Thymus (tissue), 11 donors: ENCODE measurements at regions not wholly inside any gene's neighbourhood (a gene's known extent, or its start where the extent isn't known, plus 50 kb on each side); places are given as distances from the start of the nearest gene placed in this dataset.
A peak's percentile ranks its signal among the peaks of the same experiment; 100 is the strongest.

Experiments
- DNase-seq, 9 donors: peaks; one replicate each; pipeline ENCODE4 v3.0.0-alpha.2; 2013; ENCODE audit warnings: low spot score in 9 of 9, low read depth in 6 of 9, missing footprints in 1 of 9
- H3K27ac ChIP-seq, 2 donors: one replicate each; pipeline ENCODE4 v1.5.1; 2013; ENCODE audit warnings: control low read depth in 1 of 2, low read depth in 1 of 2, low read length in 1 of 2, mild to moderate bottlenecking in 1 of 2, moderate library complexity in 1 of 2
- H3K27me3 ChIP-seq, 2 donors: one replicate each; pipeline ENCODE4 v1.5.1; 2013; ENCODE audit warnings: low read length in 1 of 2; ENCODE audit not compliant: control insufficient read depth in 2 of 2, insufficient read depth in 1 of 2
- H3K36me3 ChIP-seq, 2 donors: one replicate each; pipeline ENCODE4 v1.5.1; 2013; ENCODE audit warnings: low read length in 1 of 2, mild to moderate bottlenecking in 1 of 2, moderate library complexity in 1 of 2; ENCODE audit not compliant: control insufficient read depth in 2 of 2, insufficient read depth in 2 of 2
- H3K4me1 ChIP-seq, 2 donors: one replicate each; pipeline ENCODE4 v1.5.1; 2013; ENCODE audit warnings: low read length in 2 of 2; ENCODE audit not compliant: control insufficient read depth in 2 of 2, insufficient read depth in 2 of 2
- H3K4me3 ChIP-seq, 2 donors: one replicate each; pipeline ENCODE4 v1.5.1; 2013; ENCODE audit warnings: low read length in 2 of 2, control low read depth in 1 of 2, mild to moderate bottlenecking in 1 of 2
- H3K9me3 ChIP-seq, 2 donors: one replicate each; pipeline ENCODE4 v1.5.1; 2013; ENCODE audit warnings: low read length in 1 of 2, mild to moderate bottlenecking in 1 of 2; ENCODE audit not compliant: control insufficient read depth in 2 of 2, insufficient read depth in 1 of 2
- WGBS: extraction: QIAGEN DNeasy Blood & Tissue Kit; methylation state at CpG from one replicate; pipeline ENCODE4 v1.1.7; 2013; 5-methylcytosine and 5-hydroxymethylcytosine counted together
- donor health status: healthy.

GRCh38 chr1:3954170-3955169 is 54.4 kb upstream of the C1orf174 start:
- WGBS = 63% methylated on average over 29 of the region's 29 CpGs
- H3K36me3 ChIP-seq = no peaks in the 10 kb centered on the region
- H3K9me3 ChIP-seq = no peaks in the 10 kb centered on the region
- no peaks in the 10 kb centered on the region for H3K4me1 ChIP-seq
- peak in 1 of 9 donors; percentile 21 for DNase-seq
- H3K27ac ChIP-seq = no peak overlapping the region
- H3K27me3 ChIP-seq = no peaks in the 10 kb centered on the region
- H3K4me3 ChIP-seq = no peak overlapping the region

- Histone ChIP-seq H3K27ac (no peak overlapping the region), H3K36me3 (no peaks in the 10 kb centered on the region), H3K27me3 (no peaks in the 10 kb centered on the region), H3K9me3 (no peaks in the 10 kb centered on the region), H3K4me3 (no peak overlapping the region), H3K4me1 (no peaks in the 10 kb centered on the region)
- 88% methylated on average over 18 of the region's 18 CpGs for WGBS
- no peak for DNase-seq
Observed at GRCh38 chr1:3955196-3955772, 55.2 kb upstream of the C1orf174 start.

DNA sequence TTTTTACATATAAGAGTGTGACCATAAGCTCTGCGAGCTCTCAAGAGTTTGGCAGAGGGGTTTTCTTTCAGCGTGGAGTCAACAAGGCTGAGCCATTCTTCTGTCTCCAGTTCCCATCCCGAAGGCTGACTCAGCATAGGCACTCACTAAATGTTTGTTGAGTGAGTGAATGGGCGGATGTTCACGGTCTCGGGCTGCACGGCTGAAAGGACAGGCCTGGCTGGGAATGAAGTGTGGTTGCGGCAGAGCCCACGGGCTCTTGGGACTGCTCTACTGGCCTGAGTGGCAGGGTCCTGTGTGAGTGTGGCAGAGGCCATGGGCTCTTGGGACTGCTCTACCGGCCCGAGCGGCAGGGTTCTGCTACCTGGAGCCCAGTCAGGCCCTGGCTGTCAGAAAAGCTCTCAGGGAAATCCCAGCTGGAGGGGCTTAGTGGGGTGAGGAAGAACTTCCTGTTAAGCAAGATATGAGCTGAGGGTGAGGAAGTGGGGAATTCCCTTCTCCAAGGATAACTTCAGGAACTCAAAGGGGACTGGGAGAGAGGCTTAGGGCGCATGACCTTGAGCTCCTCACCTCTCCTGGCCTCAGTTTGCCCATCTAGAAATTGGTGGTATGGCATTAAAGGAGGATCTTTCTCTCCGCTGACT is 56.6 kb upstream of the C1orf174 start:
- no peak overlapping the region for H3K4me3 ChIP-seq
- H3K9me3 ChIP-seq = no peaks in the 10 kb centered on the region
- 87% methylated on average over 14 of the region's 14 CpGs for WGBS
- H3K36me3 ChIP-seq = no peaks in the 10 kb centered on the region
- H3K27ac ChIP-seq = peak overlapping the region in 1 of 2 donors; percentile 11
- no peaks in the 10 kb centered on the region for H3K4me1 ChIP-seq
- DNase-seq = no peak
- H3K27me3 ChIP-seq = no peaks in the 10 kb centered on the region

GRCh38 chr1:3959361-3959760 is 59.3 kb upstream of the C1orf174 start:
- DNase-seq = no peak
- 90% methylated on average over 12 of the region's 12 CpGs for WGBS
- H3K27me3 ChIP-seq = no peaks in the 10 kb centered on the region
- no peak overlapping the region for H3K4me3 ChIP-seq
- H3K9me3 ChIP-seq = no peaks in the 10 kb centered on the region
- H3K27ac ChIP-seq = no peak overlapping the region
- H3K4me1 ChIP-seq = no peaks in the 10 kb centered on the region
- H3K36me3 ChIP-seq = no peaks in the 10 kb centered on the region

DNA sequence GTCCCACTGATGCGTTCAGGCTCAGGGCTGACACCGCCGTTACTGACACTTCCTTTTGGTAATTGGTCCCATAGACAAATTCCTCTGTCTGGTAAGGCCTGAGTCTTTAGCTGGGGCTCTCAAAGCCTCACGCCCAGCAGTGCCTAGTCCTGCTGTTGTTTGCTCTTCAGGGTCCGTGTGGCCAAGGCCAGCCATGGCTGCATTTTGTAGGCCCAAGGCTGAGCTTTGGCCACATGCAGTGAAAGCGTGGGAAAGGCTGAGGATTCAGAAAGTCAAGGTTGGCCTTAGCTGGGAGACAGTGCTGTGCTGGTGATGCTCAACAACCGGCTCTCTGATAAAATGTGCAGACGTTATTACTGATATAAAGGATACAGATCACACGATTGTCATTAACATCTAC is 63.5 kb upstream of the C1orf174 start:
- no peaks in the 10 kb centered on the region for H3K36me3 ChIP-seq
- H3K9me3 ChIP-seq = peaks cover 0 to 2% of the 10 kb centered on the region in 2 donors
- no peak overlapping the region for H3K4me3 ChIP-seq
- H3K27me3 ChIP-seq = no peaks in the 10 kb centered on the region
- 83% methylated on average over 9 of the region's 9 CpGs for WGBS
- no peak overlapping the region for H3K27ac ChIP-seq
- no peak for DNase-seq
- H3K4me1 ChIP-seq = no peaks in the 10 kb centered on the region

GRCh38 chr1:3965693-3966092 is 65.6 kb upstream of the C1orf174 start:
- H3K9me3 ChIP-seq = peaks cover 0 to 6% of the 10 kb centered on the region in 2 donors
- no peak overlapping the region for H3K4me3 ChIP-seq
- H3K27ac ChIP-seq = no peak overlapping the region
- DNase-seq = no peak
- no peaks in the 10 kb centered on the region for H3K36me3 ChIP-seq
- H3K4me1 ChIP-seq = no peaks in the 10 kb centered on the region
- no peaks in the 10 kb centered on the region for H3K27me3 ChIP-seq
- 86% methylated on average over 6 of the region's 6 CpGs for WGBS

DNA sequence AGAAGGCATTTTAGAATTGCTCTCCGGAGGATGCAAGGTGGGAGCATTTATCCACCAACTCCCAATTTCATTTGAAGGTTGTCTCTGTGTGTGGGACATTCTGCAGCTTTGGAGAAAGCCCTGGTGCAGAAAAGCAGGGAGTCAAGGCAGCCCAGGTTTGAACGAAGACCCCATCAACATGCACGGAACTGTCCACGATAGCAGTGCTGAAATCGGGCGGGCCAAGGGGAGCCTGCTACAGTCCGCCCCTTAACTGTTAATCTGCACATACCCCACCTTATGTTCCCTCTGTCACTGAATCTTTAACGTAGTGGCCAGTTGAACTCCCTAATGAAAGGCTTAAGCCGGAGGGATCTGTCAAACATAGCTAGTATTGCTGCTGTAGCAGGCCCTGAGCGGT is 68.8 kb upstream of the C1orf174 start:
- peak in 3 of 9 donors; percentile 3 to 11 (median 11) for DNase-seq
- peaks cover 0 to 6% of the 10 kb centered on the region in 2 donors for H3K9me3 ChIP-seq
- 61% methylated on average over 10 of the region's 10 CpGs for WGBS

DNA sequence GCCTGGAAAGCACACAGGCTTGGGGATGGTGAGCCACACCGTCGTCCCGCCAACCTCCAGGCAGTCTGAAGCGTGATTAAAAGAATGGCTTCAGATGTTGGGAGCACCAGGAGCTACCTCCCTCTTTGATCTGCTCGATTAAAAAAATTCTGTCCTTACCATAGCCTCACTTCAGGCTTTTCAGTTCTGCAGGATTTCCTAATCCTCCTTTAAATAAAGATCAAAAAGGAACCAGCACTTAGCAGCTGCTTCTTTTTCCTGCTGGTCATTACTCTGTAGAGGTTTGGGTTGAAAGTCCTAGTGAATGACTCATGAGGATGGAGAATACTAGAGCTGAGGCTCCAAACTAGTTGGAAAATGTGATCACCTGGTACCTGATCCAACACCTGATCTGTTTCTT is 71.9 kb upstream of the C1orf174 start:
- no peak for DNase-seq
- 93% methylated on average over 5 of the region's 5 CpGs for WGBS
- H3K4me1 ChIP-seq = no peaks in the 10 kb centered on the region
- H3K36me3 ChIP-seq = no peaks in the 10 kb centered on the region
- no peak overlapping the region for H3K4me3 ChIP-seq
- no peaks in the 10 kb centered on the region for H3K27me3 ChIP-seq
- H3K9me3 ChIP-seq = peaks cover 0 to 6% of the 10 kb centered on the region in 2 donors
- no peak overlapping the region for H3K27ac ChIP-seq

More for the DNA sequence above, 68.8 kb upstream of the C1orf174 start:
- Histone ChIP-seq H3K4me1 (no peaks in the 10 kb centered on the region), H3K36me3 (no peaks in the 10 kb centered on the region), H3K27ac (no peak overlapping the region), H3K27me3 (no peaks in the 10 kb centered on the region), H3K4me3 (no peak overlapping the region)
